ENCODE measurements at regions not wholly inside any gene's neighbourhood (a gene's known extent, or its start where the extent isn't known, plus 50 kb on each side); places are given as distances from the start of the nearest gene placed in this dataset.

DNA sequence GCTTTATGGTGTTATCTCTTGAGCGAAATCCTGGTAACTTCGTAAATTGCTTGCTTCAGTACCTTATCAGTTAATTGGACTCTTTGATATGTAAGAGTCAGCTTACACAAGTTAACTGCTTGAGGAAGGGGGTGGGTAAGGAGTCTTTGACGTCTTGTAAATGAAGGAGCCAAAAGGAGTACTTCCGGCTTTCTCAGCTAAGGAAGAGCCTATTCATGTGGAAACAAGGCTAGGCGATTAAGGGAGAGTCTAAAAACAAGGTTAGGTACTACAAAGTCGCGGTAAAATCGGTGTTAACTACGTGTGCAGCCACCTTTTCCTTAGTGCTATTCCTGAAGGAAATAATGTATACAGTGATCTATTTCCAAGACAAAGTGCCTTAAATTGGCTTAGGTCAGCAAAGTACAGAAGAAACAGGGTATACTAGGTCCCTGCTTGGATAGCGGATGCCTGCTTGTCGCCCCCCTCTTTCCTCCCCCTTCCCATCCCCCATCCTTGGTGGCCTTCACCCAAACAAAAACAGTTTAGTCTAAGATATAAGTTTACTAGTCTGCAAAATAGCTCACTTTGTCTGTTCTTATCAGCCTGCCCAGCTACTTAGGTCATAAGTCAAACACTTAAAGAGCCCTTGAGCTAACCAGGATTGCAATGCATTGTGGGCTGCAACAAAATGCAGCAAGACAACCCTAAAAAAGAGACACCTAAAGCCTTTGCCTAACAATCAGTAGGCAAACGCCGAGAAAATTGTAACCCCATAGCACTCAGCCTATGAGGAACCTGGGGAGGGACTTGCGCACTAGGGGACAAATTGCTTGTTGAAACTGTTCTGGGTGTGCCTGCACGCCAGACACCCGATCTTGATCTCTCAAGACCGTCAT, 147.3 kb downstream of the TRIM27 start:
- TF ChIP-seq, protein P1, sequence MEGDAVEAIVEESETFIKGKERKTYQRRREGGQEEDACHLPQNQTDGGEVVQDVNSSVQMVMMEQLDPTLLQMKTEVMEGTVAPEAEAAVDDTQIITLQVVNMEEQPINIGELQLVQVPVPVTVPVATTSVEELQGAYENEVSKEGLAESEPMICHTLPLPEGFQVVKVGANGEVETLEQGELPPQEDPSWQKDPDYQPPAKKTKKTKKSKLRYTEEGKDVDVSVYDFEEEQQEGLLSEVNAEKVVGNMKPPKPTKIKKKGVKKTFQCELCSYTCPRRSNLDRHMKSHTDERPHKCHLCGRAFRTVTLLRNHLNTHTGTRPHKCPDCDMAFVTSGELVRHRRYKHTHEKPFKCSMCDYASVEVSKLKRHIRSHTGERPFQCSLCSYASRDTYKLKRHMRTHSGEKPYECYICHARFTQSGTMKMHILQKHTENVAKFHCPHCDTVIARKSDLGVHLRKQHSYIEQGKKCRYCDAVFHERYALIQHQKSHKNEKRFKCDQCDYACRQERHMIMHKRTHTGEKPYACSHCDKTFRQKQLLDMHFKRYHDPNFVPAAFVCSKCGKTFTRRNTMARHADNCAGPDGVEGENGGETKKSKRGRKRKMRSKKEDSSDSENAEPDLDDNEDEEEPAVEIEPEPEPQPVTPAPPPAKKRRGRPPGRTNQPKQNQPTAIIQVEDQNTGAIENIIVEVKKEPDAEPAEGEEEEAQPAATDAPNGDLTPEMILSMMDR (IDR thresholded peaks at IDR 0.05 in 8 of 11, conservative IDR thresholded peaks at IDR 0.05 in 3 of 11) = no peak
- no peak for TF ChIP-seq POLR2A (IDR thresholded peaks at IDR 0.05)
- TF ChIP-seq POLR2AphosphoS5 (IDR thresholded peaks at IDR 0.05) = no peak
